ENCODE measurements at regions not wholly inside any gene's neighbourhood (a gene's known extent, or its start where the extent isn't known, plus 50 kb on each side); places are given as distances from the start of the nearest gene placed in this dataset.

DNA sequence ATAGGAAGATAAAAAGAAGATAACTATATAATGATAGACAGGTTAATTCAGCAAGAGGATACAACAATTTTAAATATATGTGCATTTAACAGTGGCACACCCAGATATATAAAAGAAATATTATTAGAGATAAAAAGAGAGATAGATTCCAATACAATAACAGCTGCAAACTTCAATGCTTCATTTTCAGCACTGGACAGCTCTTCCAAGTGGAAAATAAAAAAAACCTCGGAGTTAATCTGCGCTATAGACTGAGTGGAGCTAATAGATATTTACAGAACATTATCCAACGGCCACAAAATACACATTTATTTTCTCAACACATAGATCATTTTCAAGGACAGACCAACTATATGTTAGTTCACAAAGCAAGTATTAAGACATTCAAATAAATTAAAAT, 1229.5 kb upstream of the CDH6 start:
- no peak overlapping the region for H3K4me2 ChIP-seq (ENCODE audit: insufficient read depth, low read length)
- H3K9ac ChIP-seq (replicated peaks; ENCODE audit: extremely low read depth, insufficient read depth, low read length): no peak overlapping the region
- H3K36me3 ChIP-seq (ENCODE audit: control insufficient read depth in 2 of 2, extremely low read depth in 1 of 2, insufficient read depth in 2 of 2, low read length in 2 of 2): no peaks in the 10 kb centered on the region
- H3K79me2 ChIP-seq (ENCODE audit: control insufficient read depth, insufficient read depth, low read length): no peaks in the 10 kb centered on the region
- TF ChIP-seq, protein P1, sequence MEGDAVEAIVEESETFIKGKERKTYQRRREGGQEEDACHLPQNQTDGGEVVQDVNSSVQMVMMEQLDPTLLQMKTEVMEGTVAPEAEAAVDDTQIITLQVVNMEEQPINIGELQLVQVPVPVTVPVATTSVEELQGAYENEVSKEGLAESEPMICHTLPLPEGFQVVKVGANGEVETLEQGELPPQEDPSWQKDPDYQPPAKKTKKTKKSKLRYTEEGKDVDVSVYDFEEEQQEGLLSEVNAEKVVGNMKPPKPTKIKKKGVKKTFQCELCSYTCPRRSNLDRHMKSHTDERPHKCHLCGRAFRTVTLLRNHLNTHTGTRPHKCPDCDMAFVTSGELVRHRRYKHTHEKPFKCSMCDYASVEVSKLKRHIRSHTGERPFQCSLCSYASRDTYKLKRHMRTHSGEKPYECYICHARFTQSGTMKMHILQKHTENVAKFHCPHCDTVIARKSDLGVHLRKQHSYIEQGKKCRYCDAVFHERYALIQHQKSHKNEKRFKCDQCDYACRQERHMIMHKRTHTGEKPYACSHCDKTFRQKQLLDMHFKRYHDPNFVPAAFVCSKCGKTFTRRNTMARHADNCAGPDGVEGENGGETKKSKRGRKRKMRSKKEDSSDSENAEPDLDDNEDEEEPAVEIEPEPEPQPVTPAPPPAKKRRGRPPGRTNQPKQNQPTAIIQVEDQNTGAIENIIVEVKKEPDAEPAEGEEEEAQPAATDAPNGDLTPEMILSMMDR (IDR thresholded peaks at IDR 0.05; ENCODE audit: extremely low read depth in 1 of 2, insufficient read depth in 1 of 2, low read depth in 1 of 2, low read length in 2 of 2): no peak
- TF ChIP-seq FOS (IDR thresholded peaks at IDR 0.05; ENCODE audit: borderline replicate concordance, insufficient read depth, low read length) (no peak), EZH2 (IDR thresholded peaks at IDR 0.05; ENCODE audit: borderline replicate concordance, low read depth, low read length, severe bottlenecking) (no peak), GATA2 (IDR thresholded peaks at IDR 0.05; ENCODE audit: insufficient read depth, insufficient read length, low read depth, low read length) (no peak), POLR2AphosphoS5 (IDR thresholded peaks at IDR 0.05; ENCODE audit: insufficient read depth, low read depth, low read length) (no peak), JUN (IDR thresholded peaks at IDR 0.05; ENCODE audit: borderline replicate concordance, insufficient read depth, insufficient read length, low read depth) (no peak), POLR2A (IDR thresholded peaks at IDR 0.05; ENCODE audit: low read depth, low read length) (no peak), MYC (IDR thresholded peaks at IDR 0.05; ENCODE audit: low read depth, low read length) (no peak)
- TF ChIP-seq, protein P2, sequence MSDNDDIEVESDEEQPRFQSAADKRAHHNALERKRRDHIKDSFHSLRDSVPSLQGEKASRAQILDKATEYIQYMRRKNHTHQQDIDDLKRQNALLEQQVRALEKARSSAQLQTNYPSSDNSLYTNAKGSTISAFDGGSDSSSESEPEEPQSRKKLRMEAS (IDR thresholded peaks at IDR 0.05; ENCODE audit: insufficient read depth, insufficient read length): no peak
- FAIRE-seq (no peak), DNase-seq (ENCODE audit: low read depth, low spot score) (no peak)
- dilution Hi-C loops (cut with MboI; ENCODE audit: extremely low pct_ligation_motif_present, low sequenced_read_pairs) (no loop called here), intact Hi-C loops (cut with micrococcal nuclease) (no loop called here)
- ChIA-PET POLR2A (no interaction called here), CTCF (no interaction called here)
- no peaks in the 10 kb centered on the region for H3K4me1 ChIP-seq (ENCODE audit: control insufficient read depth, extremely low read depth, insufficient read depth, low read length)
- peaks cover 2% of the 10 kb centered on the region for H3K9me3 ChIP-seq (replicated peaks; ENCODE audit: control insufficient read depth, insufficient read depth, low read length)
- no peaks in the 10 kb centered on the region for H3K27me3 ChIP-seq (ENCODE audit: control insufficient read depth in 2 of 2, insufficient read depth in 2 of 2, low read length in 2 of 2)
- no peak overlapping the region for H3K4me3 ChIP-seq (replicated peaks in 1 of 3; ENCODE audit: insufficient read depth in 1 of 3, low read depth in 1 of 3, low read length in 3 of 3)
- no TSS peak for BruUV-seq (replicated peaks)
- H4K20me1 ChIP-seq (replicated peaks; ENCODE audit: control insufficient read depth, extremely low read depth, insufficient read depth, low read length): no peaks in the 10 kb centered on the region
- H3K9me1 ChIP-seq (replicated peaks; ENCODE audit: control insufficient read depth, extremely low read depth, insufficient read depth, low read length): no peaks in the 10 kb centered on the region
- no peak overlapping the region for H2AFZ ChIP-seq (ENCODE audit: low read depth, low read length)
- no peak overlapping the region for H3K27ac ChIP-seq (ENCODE audit: insufficient read depth, low read depth, low read length)

All from endothelial cell of umbilical vein (primary cell).